Lower leg skin (tissue), 3 donors: ENCODE measurements at regions not wholly inside any gene's neighbourhood (a gene's known extent, or its start where the extent isn't known, plus 50 kb on each side); places are given as distances from the start of the nearest gene placed in this dataset.

Source experiments
- POLR2A ChIP-seq, 2 donors: fragments of 450-650 bp; IDR thresholded peaks; one replicate each; pipeline ENCODE4 v1.6.1; 2016 to 2017; ENCODE audit warnings: antibody characterized with exemption in 2 of 2, mild to moderate bottlenecking in 1 of 2, moderate library complexity in 1 of 2
- TF ChIP-seq, protein P1 (sequence below), 3 donors: fragments of 450-650 bp; IDR thresholded peaks; one replicate each; pipeline ENCODE4 v1.5.1; 2016; ENCODE audit warnings: antibody characterized with exemption in 3 of 3, mild to moderate bottlenecking in 3 of 3, moderate library complexity in 2 of 3

- TF ChIP-seq, protein P1, sequence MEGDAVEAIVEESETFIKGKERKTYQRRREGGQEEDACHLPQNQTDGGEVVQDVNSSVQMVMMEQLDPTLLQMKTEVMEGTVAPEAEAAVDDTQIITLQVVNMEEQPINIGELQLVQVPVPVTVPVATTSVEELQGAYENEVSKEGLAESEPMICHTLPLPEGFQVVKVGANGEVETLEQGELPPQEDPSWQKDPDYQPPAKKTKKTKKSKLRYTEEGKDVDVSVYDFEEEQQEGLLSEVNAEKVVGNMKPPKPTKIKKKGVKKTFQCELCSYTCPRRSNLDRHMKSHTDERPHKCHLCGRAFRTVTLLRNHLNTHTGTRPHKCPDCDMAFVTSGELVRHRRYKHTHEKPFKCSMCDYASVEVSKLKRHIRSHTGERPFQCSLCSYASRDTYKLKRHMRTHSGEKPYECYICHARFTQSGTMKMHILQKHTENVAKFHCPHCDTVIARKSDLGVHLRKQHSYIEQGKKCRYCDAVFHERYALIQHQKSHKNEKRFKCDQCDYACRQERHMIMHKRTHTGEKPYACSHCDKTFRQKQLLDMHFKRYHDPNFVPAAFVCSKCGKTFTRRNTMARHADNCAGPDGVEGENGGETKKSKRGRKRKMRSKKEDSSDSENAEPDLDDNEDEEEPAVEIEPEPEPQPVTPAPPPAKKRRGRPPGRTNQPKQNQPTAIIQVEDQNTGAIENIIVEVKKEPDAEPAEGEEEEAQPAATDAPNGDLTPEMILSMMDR (IDR thresholded peaks at IDR 0.05), result no peak
- no peak for TF ChIP-seq POLR2A (IDR thresholded peaks at IDR 0.05)
Observed at GRCh38 chr18:54532222-54532621, 58.8 kb upstream of the DYNAP start.
